ENCODE measurements at regions not wholly inside any gene's neighbourhood (a gene's known extent, or its start where the extent isn't known, plus 50 kb on each side); places are given as distances from the start of the nearest gene placed in this dataset.

- TF ChIP-seq CTCF (conservative IDR thresholded peaks at IDR 0.05 in 1 of 2, IDR thresholded peaks at IDR 0.05 in 1 of 2; ENCODE audit: low read depth in 1 of 2, low read length in 2 of 2) = no peak
- no peak for TF ChIP-seq EZH2 (IDR thresholded peaks at IDR 0.05; ENCODE audit: low read length, missing control alignments)
These were observed 185.6 kb downstream of the TMEM121 start for GRCh38 chr14:105711841-105712460.
